K562 (cell line): ENCODE measurements at regions not wholly inside any gene's neighbourhood (a gene's known extent, or its start where the extent isn't known, plus 50 kb on each side); places are given as distances from the start of the nearest gene placed in this dataset.
A peak's percentile ranks its signal among the peaks of the same experiment; 100 is the strongest.

Source experiments
- ATAC-seq: fragments of 200-7000 bp; cut with Tn5 transposase; 3 replicates; pipeline ENCODE4 v1.9.1; 2020; ENCODE audit warnings: moderate library complexity
- BruUV-seq: library from RNA; stranded (reverse); fragments of 400-500 nt; replicated peaks from 2 replicates; lab custom pipeline; 2021; lab: Mats Ljungman, UMichigan
- CTCF ChIA-PET: fragments of 300-600 bp; formaldehyde crosslinking; extraction: SDS; loops from one replicate; lab custom pipeline; 2021; ENCODE audit warnings: low intra/inter-chr PET ratio; lab: Yijun Ruan, JAX
- POLR2A ChIA-PET: fragments of 300-600, 350-650 bp; sonication (Branson Sonifier 250); formaldehyde crosslinking; extraction: SDS; loops from one replicate; lab custom pipeline; 2021; ENCODE audit warnings: antibody characterized with exemption, inconsistent platforms; lab: Yijun Ruan, JAX
- DNase-seq, 4 experiments: peaks; one replicate each; pipeline versions ENCODE4 v3.0.0 to v3.0.0-alpha.2; 2011 to 2018; ENCODE audit warnings: low spot score in 3 of 4, mixed read lengths in 3 of 4; ENCODE audit errors: extremely low read depth in 1 of 4
- FAIRE-seq: peaks from 2 replicates; lab custom pipeline; 2011; peaks lifted over from hg19 to GRCh38; lab: Jason Lieb, UNC
- H2AFZ ChIP-seq: 2 replicates; pipeline ENCODE4 v1.6.0; 2011; ENCODE audit warnings: low read depth, low read length, control low read depth, inconsistent platforms
- H3K27ac ChIP-seq: fragments of 200-600 bp; 3 replicates; pipeline ENCODE4 v1.8.0; 2011; ENCODE audit warnings: low read depth, mild to moderate bottlenecking, control low read depth, inconsistent platforms, low read length, moderate library complexity, mixed read lengths; ENCODE audit errors: extremely low read depth
- H3K27me3 ChIP-seq, 2 experiments: fragments of 300-600 bp in 1 of 2; 2 replicates in 1 of 2; 3 replicates in 1 of 2; pipeline versions ENCODE4 v1.6.0 to v1.8.0; 2011; ENCODE audit warnings: inconsistent platforms in 2 of 2, low read length in 2 of 2, mild to moderate bottlenecking in 1 of 2, mixed read lengths in 1 of 2, moderate library complexity in 1 of 2; ENCODE audit not compliant: control insufficient read depth in 2 of 2, insufficient read depth in 2 of 2
- H3K36me3 ChIP-seq: fragments of 300-600 bp; 3 replicates; pipeline ENCODE4 v1.8.0; 2011; ENCODE audit warnings: mild to moderate bottlenecking, low read length, inconsistent platforms; ENCODE audit not compliant: control insufficient read depth, insufficient read depth
- H3K4me1 ChIP-seq, 2 experiments: fragments of 200-600 bp in 1 of 2; replicated peaks in 1 of 2; 2 replicates in 1 of 2; 3 replicates in 1 of 2; pipeline versions ENCODE4 v1.5.1 to v1.8.0; 2011; ENCODE audit warnings: inconsistent platforms in 2 of 2, low read length in 2 of 2, mild to moderate bottlenecking in 1 of 2, mixed read lengths in 1 of 2, moderate library complexity in 1 of 2; ENCODE audit not compliant: control insufficient read depth in 2 of 2, insufficient read depth in 2 of 2
- H3K4me2 ChIP-seq: 2 replicates; pipeline ENCODE4 v1.6.1; 2011; ENCODE audit warnings: low read length, control low read depth, inconsistent platforms, mixed read lengths; ENCODE audit not compliant: insufficient read depth
- H3K4me3 ChIP-seq: fragments of 200-600 bp; sonication (generic), shearing (Covaris generic); 2 replicates; pipeline ENCODE4 v1.5.1; 2016; ENCODE audit warnings: control low read depth, inconsistent platforms
- H3K79me2 ChIP-seq: fragments of 200-600 bp; 3 replicates; pipeline ENCODE4 v1.8.0; 2011; ENCODE audit warnings: low read length, inconsistent platforms; ENCODE audit not compliant: control insufficient read depth, insufficient read depth
- H3K9ac ChIP-seq, 2 experiments: 2 replicates each; pipeline versions ENCODE4 v1.6.0 to v1.6.1; 2011; ENCODE audit warnings: low read depth in 2 of 2, low read length in 2 of 2, control low read depth in 1 of 2, inconsistent platforms in 1 of 2, mild to moderate bottlenecking in 1 of 2, mixed read lengths in 1 of 2; ENCODE audit not compliant: insufficient read depth in 1 of 2
- H3K9me1 ChIP-seq: one replicate; pipeline ENCODE4 v1.6.0; 2011; ENCODE audit warnings: inconsistent platforms, mild to moderate bottlenecking, low read length, moderate library complexity; ENCODE audit not compliant: control insufficient read depth, insufficient read depth
- H3K9me3 ChIP-seq: replicated peaks from 2 replicates; pipeline ENCODE4 v1.5.1; 2011; ENCODE audit warnings: low read depth, low read length, inconsistent platforms; ENCODE audit not compliant: control insufficient read depth, insufficient read depth
- H4K20me1 ChIP-seq: replicated peaks from 2 replicates; pipeline ENCODE4 v1.6.1; 2011; ENCODE audit warnings: low read length, inconsistent platforms, mixed read lengths; ENCODE audit not compliant: control insufficient read depth, insufficient read depth
- GABPA ChIP-seq: fragments of 200-800 bp; sonication (Bioruptor generic); conservative IDR thresholded peaks from 2 replicates; pipeline ENCODE4 v1.6.1; 2016; ENCODE audit warnings: low read depth, missing genetic modification characterization, missing compliant biosample characterization
- SMAD4 ChIP-seq: fragments of 250-450 bp; sonication (Bioruptor Pico); conservative IDR thresholded peaks from 2 replicates; pipeline ENCODE4 v1.8.0; 2021; ENCODE audit warnings: inconsistent platforms, mild to moderate bottlenecking, moderate library complexity
- TFAM ChIP-seq: fragments of 250-450 bp; sonication (Bioruptor Pico); conservative IDR thresholded peaks from 2 replicates; pipeline ENCODE4 v1.5.0; 2021; ENCODE audit warnings: mild to moderate bottlenecking, moderate library complexity
- ZFP30 ChIP-seq: fragments of 250-450 bp; sonication (Bioruptor Pico); IDR thresholded peaks from 2 replicates; pipeline ENCODE4 v1.8.0; 2022; ENCODE audit warnings: moderate library complexity, mild to moderate bottlenecking, inconsistent platforms, borderline replicate concordance
- ZNF197 ChIP-seq: fragments of 200-800 bp; sonication (Bioruptor generic); IDR thresholded peaks from 2 replicates; pipeline ENCODE4 v1.6.1; 2016; ENCODE audit warnings: low read depth, missing genetic modification characterization, missing compliant biosample characterization
- ZNF445 ChIP-seq: fragments of 250-450 bp; sonication (Bioruptor Pico); IDR thresholded peaks from 2 replicates; pipeline ENCODE4 v1.4.0; 2020; ENCODE audit warnings: low read depth, mild to moderate bottlenecking, moderate library complexity
- ZNF507 ChIP-seq: conservative IDR thresholded peaks from 2 replicates; pipeline ENCODE4 v1.6.1; 2017; ENCODE audit warnings: missing genetic modification characterization, missing compliant biosample characterization
- WGBS: fragments of 100-300 bp; shearing (Covaris generic); methylation state at CpG from one replicate; pipeline ENCODE4 v1.1.6; 2016; ENCODE audit warnings: low coverage, mixed read lengths; ENCODE audit not compliant: insufficient coverage; ENCODE audit errors: missing lambda C conversion rate; 5-methylcytosine and 5-hydroxymethylcytosine counted together
- in situ Hi-C: fragments of 300-500 bp; cut with MboI; formaldehyde crosslinking; loops from 4 replicates; pipeline ENCODE4 v1.15.0; 2018; ENCODE audit warnings: inconsistent platforms, mixed read lengths
- intact Hi-C: fragments of 100-400 bp; cut with micrococcal nuclease; formaldehyde crosslinking; loops from 2 replicates; pipeline ENCODE4 v1.14.2; 2022

DNA sequence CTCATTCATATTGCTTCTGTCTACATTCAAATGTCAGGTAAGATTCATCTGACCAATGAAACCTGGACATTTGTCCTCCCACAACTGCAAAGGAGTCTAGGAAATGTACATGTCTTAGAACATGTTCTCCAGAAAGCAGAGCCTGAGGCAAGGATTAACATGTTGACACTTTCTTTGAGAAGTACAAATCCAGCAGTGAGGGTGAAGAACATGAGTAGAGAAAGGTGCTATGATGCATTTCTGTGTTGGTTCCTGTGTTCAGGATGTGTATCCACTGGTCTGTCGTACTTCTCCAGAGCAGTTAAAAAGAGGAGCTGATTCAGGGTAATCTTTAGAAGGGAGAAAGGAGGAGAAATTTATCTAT is 146.0 kb upstream of the AGR3 start:
- no TSS peak for BruUV-seq
- H3K79me2 ChIP-seq: no peaks in the 10 kb centered on the region
- no peak for FAIRE-seq
- no peak for DNase-seq
- ATAC-seq: no peak
- H3K9me3 ChIP-seq: no peaks in the 10 kb centered on the region
- in situ Hi-C loops: no loop called here
- no peaks in the 10 kb centered on the region; a peak in 1 of 5 replicates for H3K4me1 ChIP-seq
- no peaks in the 10 kb centered on the region for H3K27me3 ChIP-seq
- no peak overlapping the region for H3K4me3 ChIP-seq
- TF ChIP-seq TFAM (CRISPR knock-in tag) (no peak), ZNF197 (CRISPR knock-in tag) (no peak), ZNF445 (CRISPR knock-in tag) (no peak), ZNF507 (tag) (no peak), ZFP30 (CRISPR knock-in tag) (no peak)
- CTCF ChIA-PET: no interaction called here
- no peak overlapping the region for H2AFZ ChIP-seq
- no peak overlapping the region for H3K4me2 ChIP-seq
- H3K36me3 ChIP-seq: no peaks in the 10 kb centered on the region
- WGBS: 17% methylated on average over 1 of the region's 1 CpG
- no peaks in the 10 kb centered on the region for H4K20me1 ChIP-seq
- intact Hi-C loops: no loop called here
- no peak overlapping the region for H3K27ac ChIP-seq
- no peaks in the 10 kb centered on the region for H3K9me1 ChIP-seq
- POLR2A ChIA-PET: no interaction called here
- H3K9ac ChIP-seq: no peak overlapping the region

DNA sequence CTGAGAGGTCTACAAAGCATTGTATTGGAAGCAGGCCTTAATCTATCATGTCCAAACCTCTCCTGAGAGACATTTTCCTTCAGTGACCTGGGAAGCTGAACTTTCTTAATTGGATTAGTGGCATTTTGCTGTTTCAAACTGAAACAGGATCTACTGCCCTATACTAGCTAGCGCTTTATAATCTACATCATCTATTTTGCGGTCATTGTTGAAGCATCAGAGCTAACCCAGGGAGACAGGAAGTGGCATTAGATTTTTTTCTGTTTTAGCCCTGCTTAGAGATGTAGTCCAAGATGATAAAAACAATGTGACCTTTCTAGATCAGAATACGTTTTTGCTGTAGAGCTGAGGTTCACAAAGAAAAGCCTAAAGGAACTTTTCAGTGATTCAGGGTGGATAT is 147.4 kb upstream of the AGR3 start:
- POLR2A ChIA-PET: no interaction called here
- H2AFZ ChIP-seq: no peak overlapping the region
- ATAC-seq: no peak
- H3K27me3 ChIP-seq: no peaks in the 10 kb centered on the region
- no peaks in the 10 kb centered on the region for H3K36me3 ChIP-seq
- no TSS peak for BruUV-seq
- H3K79me2 ChIP-seq: no peaks in the 10 kb centered on the region
- no peaks in the 10 kb centered on the region for H3K9me1 ChIP-seq
- no peak overlapping the region for H3K9ac ChIP-seq
- H3K4me2 ChIP-seq: no peak overlapping the region
- H3K27ac ChIP-seq: no peak overlapping the region
- H3K4me1 ChIP-seq: no peaks in the 10 kb centered on the region; a peak in 1 of 5 replicates
- no peaks in the 10 kb centered on the region for H3K9me3 ChIP-seq
- intact Hi-C loops: no loop called here
- TF ChIP-seq GABPA (tag) (0 out of 2 replicates have a peak, but pooled peaks have one; percentile 26), SMAD4 (CRISPR knock-in tag) (no peak)
- TF ChIP-seq, all 486 proteins: peak for 1
- DNase-seq (no peak), FAIRE-seq (no peak)
- Histone ChIP-seq H3K4me3 (no peak overlapping the region), H4K20me1 (no peaks in the 10 kb centered on the region)
- 19% methylated on average over 3 of the region's 3 CpGs for WGBS
- CTCF ChIA-PET: no interaction called here
- in situ Hi-C loops: no loop called here
